ENCODE measurements at regions not wholly inside any gene's neighbourhood (a gene's known extent, or its start where the extent isn't known, plus 50 kb on each side); places are given as distances from the start of the nearest gene placed in this dataset.

DNA sequence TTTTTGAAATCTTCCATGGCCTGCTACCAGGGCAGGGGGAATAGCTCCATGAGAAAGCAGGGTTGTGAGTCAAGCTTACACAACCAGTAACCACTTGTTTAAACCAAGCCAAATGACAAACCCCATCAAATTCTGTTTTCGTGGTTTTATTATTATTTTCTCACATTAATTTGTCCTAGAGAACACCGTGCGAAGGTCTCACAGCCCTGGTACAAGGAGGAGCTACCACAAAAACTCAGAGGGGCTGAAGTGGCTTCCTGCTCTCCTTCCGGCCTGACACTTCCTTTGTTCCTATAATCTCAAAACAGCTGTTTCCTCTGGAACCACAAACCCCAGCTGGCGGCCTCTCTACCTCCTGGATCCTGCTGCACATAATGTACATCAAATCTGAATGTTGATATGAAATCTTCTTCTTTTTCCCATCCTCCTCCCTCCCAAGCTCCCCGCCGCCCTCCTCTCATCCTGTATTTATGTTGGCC lies 375.9 kb downstream of the MCTP2 start:
- no peak for DNase-seq

DNA sequence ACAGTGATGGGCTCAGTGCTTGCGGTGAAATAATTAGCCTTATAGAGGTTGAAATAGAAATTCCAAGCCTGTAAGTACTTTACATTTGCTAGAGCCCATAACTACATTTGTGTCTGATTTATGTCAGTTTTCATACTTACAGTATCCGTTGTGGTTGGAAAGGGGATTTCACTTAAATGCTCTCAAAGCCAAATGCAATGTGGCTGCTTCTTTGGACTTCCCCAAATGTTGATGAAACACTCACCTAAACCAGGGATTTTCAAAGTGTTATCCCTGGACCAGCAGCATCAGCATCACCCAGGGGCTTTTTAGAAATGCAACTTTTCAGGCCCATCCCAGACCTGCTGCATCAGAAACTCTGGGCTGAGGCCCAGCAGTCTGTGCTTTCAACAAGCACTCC lies 378.7 kb downstream of the MCTP2 start:
- DNase-seq, result no peak

DNA sequence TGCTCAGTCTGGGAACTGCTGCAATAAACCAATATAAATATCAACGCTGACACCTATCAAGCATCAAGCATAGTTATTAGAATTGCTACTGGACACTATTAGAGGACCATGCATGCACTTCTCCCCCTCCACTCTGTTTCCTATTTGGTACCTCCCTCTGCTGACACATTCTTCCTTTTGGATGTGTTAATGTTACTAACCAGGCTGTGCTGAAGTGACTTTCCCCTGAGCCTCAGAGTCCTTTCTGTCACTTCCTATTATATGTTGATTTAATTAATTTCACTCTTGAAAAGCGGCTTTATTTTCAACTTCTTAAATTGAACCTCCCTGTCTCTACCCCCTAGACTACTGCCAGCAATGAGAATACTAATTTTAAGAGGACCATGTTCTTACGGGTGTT lies 379.1 kb downstream of the MCTP2 start:
- DNase-seq, result no peak

DNA sequence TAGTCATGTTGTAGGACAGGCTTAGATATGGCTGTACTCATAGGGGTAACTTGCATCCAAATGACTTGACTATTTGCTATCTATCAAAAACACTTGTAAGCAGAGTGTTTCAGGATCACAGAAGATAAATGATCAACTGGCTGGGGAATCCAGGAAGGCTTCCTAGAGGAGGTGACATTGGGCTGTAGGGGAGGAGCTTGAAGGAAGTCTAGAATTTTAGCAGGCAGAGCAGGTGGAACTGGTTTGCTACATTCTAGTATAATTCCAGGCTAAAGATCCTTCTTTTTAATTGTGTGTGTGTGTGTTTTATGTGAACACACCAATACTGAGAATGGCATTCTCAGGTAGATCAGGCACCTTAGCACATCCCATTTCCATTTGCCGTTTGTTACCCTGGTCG lies 380.3 kb downstream of the MCTP2 start:
- DNase-seq, result no peak

DNA sequence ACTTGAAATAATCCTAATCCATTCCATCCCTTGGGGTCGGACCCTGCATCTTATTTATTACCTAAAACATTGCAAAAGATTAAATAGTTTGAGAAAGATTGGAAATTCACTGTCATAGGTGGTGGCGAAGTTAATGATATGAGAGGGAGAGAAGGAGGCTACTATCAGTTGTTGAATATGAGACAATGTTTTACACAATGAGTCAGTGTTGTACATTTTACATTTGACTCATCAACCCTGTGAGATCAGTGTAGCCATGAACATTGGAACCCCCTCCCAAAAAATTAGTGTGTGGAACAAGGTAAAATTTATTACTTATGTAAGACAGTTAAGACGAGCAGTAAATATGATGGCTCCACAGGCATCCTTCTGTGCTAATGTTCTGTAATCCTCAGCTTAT lies 384.3 kb downstream of the MCTP2 start:
- DNase-seq, result no peak

DNA sequence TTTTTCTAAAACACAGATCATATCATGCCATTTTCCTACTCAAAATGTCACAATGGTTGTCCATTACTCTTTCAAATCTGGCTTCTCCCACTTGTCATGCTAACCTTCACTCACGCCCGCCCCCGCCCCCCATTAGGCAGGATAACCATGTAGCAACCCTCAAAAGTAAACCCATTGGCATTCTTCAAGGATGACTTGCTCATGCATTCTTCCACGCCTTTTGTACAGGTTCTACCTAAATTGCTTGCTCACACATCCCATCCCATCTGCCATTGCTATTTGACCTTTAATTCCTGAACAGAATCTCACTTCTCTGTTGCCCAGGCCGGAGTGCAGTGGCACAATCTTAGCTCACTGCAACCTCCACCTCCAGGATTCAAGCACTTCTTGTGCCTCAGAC lies 389.3 kb downstream of the MCTP2 start:
- no peak for DNase-seq

DNA sequence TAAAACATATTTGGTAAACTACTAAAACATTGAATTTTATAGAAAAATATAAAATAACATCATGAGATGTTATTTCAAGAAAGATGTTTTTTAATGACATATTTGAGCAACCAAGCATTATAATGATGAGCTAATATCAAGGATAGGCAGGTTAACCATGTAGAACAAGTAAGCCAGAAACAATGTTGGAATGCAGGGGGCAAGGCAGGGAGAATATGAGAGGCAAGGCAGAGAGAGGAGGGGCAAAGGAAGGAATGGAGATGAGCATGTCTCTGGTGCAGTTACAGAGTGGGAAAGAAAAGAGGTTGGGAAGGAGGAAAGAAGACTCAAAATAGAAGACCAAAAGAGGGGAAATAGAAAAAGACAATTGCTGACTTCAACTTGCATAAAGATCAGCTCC lies 390.4 kb downstream of the MCTP2 start:
- DNase-seq, result no peak

DNA sequence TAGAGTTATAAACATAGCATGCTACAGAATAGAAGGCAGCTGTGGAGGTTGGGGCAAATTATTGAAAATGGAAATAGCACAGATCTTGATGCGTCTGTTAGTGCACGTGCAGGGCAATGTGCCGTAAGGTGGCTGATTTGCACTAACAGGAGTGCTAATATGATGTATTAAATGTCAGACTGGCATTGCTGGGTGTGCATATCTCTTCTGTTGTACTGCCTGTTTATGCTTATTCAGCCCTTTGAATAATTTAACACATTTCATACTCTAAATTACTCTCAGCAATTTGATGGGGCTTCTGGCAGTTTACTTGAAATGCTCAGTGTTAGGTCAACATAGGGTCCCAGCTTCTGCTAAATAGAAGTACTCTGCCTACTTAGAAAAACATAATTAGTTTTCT lies 395.6 kb downstream of the MCTP2 start:
- DNase-seq, result no peak

DNA sequence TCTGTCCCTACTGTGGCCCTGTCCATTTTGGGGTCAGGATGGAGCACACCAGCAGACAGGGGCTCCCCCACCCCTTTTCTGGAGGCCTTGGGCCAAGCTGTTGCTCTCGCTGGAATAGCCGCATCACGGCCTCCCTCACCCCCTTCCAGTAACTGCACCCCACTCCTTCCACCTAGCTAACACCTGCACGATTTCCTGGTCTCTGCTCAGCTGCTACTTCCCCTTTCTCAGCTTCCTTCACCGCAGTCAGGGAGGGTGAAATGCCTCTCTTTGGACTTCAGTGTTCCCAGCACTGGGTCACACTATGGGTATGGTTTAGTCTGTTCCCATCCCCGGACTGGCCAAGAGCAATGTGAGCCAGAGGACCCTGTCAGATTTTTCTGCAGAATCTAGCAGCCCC lies 400.2 kb downstream of the MCTP2 start:
- DNase-seq, result no peak

DNA sequence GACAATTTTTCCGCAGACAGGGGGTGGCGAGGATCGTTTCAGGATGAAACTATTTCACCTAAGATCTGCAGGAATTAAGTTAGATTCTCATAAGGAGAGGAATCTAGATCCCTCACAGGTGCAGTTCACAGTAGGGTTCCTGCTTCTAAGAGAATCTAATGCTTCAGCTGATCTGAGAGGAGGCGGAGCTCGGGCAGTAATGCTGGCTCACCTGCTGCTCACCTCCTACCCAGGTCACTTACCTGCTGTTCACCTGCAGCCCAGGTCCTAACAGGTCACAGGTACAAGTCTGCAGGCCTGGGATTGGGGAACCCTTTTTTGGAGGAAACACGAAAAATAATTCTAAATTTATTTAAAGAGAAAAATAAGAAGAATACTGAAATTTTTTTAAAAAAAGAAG lies 406.8 kb downstream of the MCTP2 start:
- no peak for DNase-seq

DNA sequence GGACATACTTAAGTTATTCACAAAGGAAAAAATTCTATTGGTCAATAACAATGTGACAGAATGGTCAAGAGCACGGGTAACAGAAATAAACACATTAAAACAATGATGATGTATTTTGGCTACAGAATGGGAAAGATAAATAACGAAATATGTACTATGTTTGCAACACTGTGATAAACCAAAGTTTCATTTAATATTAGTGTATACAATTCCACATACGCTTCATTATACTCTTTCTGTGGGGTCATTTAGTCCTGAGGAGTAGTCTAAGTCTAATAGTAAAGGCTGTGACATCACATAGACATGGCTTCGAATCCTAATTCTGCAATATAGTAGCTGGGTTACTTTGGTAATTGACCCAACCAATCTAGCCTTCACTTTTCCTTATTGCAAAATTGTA lies 408.3 kb downstream of the MCTP2 start:
- DNase-seq, result no peak

DNA sequence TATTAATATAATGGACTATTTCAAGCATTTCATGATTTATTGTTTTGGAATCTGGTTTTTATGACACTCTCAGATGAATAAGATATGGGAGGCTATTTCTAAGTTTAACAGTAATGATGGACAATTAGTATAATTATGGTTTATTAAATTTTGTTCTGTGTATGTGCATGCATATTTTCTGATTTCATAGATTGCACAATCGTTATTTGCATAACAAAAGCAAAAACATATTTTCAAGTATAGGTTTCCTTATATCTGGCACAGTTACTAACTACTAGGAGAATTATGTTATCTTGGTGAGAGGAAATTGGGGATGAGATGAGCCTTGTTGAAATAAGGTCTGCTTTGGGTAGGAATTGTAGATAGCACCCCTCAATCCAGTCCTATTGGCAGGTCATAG lies 413.1 kb downstream of the MCTP2 start:
- DNase-seq, result no peak

DNA sequence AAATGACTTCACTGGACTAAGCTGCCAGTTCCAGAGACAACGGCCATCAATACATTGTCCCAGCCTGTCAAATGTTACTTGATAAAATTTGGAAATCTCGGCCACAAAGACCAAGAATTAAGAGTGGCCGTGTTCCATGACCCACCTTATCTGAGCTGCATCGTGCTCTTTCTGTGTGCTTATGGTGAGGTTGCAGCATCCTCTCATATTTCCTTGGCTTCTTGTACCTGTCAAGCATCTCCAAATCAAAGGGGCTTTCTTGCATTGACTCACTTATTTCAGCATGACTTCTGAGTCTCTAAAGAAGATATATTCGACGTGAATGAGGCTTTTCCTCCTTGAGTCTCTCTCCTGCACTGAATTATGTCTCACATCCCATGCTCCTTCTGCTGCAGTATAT lies 421.7 kb downstream of the MCTP2 start:
- no peak for DNase-seq

DNA sequence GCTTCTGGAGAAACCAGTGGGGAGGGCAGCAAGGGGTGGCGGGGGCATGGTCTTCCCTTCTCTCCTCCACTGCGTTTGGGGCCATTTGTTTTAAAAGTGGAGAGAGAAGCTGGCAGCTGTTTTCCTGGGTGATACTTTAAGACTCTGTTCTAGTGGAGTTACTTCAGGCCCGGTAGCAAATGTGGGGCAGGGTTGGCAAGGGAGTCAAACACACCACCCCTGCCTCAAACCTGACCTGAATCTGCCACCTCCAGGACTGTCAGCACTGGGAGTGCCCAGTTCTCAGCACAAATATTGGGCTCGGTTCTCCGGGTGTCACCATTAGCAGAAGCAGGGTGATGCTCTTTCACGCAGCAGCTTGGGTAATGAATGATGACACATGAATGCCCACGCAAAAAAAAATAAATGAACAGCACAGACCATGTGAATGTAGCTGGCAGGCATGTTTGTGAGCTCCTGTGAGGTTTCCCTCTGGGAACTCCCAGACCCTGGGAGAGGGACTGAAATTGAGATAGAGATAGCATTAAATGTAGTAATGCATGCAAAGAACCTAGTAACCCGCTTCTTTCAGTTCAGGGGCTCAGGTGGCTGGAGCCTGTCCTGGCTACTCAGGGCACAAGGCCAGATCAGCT lies 424.0 kb downstream of the MCTP2 start:
- DNase-seq, result no peak

DNA sequence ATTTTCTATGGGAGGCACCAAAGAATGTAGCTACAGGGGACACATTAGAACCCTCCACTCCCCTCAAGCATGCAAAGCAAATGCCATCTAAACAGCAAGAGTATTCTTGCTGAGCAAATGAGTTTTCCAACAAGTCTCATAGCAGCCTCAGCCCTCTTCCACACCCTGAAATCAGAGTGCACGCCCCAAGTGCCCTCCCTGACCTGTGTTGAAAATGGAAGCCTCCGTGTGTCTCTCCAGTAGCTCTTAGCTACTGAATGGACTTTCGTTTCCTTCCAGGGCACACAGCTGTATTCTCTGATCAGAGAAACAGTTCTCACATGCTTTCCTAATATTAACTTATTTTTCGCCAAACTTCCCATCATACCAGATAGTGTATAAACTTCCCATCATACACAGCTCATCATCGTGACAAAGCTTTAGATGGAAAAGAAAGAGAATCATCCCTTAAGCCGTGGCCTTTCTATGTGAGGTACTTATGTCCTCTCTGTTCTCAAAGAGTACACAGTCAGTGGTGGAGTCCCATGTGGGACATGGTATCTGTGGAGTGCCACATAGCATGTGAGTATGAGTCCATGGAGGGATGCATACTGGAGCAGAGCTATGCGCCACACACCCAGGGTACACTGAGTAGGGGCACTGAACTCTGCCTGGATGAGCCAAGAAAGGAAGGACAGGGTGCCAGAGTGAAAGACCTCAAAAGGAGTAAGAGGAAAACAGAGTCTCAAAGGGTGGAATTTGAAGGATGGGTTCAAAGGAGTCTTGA lies 434.5 kb downstream of the MCTP2 start:
- no peak for DNase-seq

DNA sequence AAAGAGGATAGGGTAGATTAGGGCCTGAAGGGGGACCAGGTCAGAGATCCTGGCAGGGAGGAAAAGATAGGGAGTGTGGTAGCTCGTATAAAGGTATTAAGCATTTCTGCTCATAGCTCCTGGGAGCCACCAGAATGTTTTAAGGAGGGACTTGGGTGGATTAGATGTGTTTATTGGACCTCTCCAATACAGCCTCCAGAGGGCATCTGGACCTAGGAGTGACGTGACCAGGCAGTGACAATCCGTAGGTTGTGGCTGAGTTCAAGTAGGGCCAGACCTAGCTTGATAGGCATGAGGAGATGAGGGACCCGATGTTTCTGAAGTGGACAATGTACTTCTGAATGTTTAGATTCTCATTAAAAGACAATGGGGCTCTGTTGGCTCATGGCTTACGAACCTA lies 435.2 kb downstream of the MCTP2 start:
- no peak for DNase-seq

DNA sequence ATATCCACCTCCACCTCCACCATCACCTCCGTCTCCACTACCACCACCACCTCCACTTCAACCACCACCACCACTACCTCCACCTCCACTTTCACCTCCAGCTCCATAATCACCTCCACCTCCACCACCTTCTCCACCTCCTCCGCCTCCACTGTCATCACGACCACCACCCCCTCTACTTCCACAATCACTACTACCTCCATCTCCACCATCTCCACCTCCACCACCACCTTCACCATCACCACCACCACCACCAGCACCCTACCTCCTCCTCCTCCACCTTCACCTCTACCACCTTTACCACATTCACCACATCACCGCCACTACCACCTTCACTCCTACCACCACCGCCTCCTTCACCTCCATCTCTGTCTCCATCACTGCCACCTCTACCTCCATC lies 435.7 kb downstream of the MCTP2 start:
- no peak for DNase-seq

DNA sequence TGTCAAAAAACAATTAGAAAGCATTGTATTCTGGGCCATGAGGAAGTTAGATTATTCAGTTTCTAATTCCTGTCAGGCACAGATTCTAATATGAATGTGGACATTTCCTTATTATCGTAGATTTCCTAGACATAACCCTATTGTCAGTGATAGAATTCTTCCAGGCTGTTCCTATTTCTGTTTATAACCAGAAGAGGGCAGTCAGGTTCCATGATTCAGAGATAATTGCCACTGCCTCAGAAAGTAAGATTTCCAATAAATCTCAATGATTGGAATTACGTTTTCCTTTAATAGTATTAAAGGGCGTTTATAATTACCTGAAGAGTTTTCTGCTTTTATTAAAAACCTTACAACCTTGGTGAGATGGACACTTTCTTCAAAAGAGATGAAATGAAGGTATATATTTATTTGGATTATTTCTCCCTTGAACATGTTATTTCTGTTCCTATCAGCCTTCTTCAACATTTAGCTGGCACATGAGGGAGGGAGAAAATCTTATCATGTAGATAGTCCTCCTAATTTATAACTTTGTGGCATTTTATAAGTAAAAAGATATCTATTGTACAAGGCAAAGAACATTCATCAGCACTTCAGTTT lies 439.2 kb downstream of the MCTP2 start:
- DNase-seq, result peak; percentile 31 to 72

DNA sequence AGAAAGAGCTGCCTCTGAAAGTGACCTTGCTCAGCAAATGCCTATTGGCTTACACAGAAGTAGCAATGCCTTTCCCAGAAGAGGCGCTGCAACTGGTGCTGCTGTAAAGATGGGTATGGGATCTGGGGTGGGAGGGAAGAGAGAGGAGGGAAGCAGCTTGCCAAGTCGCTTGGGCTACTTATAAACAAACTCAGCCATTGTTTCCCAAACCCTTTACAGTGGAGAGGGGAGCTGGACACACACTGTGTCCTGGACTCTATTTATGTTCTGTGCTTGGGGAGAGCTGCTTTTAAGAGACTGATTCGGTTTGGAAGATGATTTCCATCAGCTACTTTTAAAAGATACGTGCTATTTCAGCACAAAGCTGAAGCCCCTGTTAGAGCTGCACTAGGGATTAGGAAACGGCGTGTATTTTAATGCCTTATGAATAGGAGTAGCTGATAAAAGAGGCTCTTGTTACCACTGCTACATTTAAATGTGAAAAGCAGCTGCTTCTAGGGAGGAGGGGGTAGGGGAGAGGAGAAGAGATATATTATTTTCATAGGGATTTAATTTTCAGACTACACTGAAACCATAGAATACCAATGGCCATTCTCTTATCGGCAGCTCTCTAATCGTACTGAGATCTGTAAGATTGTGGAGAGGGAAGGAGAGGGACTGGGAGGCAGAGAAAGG lies 440.6 kb downstream of the MCTP2 start:
- DNase-seq, result peak in 1 of 2 experiments; percentile 5

DNA sequence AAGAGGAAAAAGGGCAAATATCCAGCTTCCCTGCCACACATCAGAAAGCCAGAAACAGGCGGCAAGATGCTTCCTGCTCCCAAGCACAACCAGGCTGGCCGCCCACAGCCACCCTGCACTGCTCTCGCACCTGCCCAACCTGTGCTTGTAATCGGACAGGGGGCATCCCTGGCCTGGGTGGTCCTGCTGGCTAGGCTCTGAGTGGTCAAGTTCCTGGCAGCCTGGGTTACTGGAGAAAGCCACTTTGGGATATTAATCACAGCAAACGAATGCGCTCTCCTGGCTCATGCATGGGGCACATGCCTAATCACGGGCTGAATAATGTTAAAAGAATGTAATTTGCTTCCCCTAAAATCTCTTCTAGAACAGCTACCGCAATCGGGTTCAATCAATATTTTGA lies 442.4 kb downstream of the MCTP2 start:
- DNase-seq, result no peak

DNA sequence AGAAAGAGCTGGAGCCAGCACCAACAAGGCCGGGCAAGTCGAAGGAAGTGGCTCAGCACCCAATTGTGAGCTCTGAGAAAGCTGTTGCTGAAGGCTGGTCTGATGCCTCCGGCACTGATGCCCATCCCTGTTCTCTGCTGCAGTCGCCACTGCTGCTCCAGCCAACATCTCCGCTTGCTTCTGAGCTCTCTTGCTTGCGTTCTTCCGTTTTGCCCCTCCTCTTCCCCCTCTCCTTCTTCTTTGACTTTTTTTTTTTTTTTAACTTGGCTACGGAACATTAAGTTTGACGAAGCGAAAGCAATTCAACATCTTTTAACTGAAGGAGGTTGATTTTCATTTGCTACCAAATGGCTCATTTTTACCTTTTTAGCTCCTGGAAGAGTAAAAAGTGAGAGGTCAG lies 442.9 kb downstream of the MCTP2 start:
- DNase-seq, result no peak

DNA sequence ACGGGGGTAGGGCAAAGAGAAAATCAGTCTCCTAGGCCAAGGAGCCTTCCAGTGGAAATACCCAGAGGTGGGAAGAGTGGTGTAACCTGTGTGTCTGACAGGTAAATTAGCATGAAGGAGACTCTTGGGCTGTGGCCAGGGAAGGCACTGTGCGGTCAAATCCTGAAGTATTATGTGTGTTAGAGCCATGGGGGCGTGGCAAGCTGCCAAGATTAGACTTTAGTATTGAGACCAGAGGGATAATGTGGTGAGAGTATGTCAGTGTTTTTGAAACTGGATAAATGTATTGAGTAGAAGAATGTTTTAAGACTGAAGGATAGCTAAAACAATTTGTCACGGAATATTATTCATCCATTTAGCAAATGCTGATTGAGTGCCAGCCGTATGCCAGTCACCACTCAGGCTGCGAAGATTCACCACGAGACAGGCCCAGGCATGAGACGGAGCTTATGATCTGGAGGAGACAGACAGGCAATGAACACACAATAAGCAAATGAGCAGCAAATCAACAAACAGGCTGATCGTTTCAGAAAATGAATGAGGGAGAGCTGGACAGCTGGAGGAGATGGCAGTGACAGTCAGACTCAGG lies 445.9 kb downstream of the MCTP2 start:
- peak; percentile 41 to 70 for DNase-seq

DNA sequence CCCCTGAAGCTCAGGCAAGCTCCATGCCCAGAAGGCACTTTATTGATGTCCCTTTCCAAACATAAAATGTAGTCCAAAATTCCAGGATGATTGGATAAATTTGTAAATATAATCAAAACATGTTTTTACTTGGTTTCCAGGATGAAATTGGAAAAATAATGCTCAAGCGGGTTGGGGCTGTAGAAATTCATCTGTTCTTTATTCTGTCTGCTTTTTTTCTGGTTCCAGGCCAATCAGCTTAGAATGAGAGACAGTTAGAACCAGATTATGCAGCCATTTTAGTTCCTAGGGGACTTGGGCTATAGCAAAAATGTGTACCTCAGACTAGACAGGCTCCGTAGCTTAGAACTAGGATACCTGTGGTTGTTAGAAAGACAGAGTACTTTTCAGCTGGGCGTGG lies 450.8 kb downstream of the MCTP2 start:
- DNase-seq, result no peak
